Stomach (tissue), 4 donors: ENCODE measurements at regions not wholly inside any gene's neighbourhood (a gene's known extent, or its start where the extent isn't known, plus 50 kb on each side); places are given as distances from the start of the nearest gene placed in this dataset.

Experiments used
- CTCF ChIP-seq, 7 experiments: fragments of 450-650 bp in 4 of 7; fragments of 200-600 bp in 3 of 7; sonication (generic) in 3 of 7; IDR thresholded peaks; one replicate each; pipeline ENCODE4 v1.5.1; 2016 to 2019; ENCODE audit warnings: antibody characterized with exemption in 7 of 7, control low read depth in 2 of 7, mild to moderate bottlenecking in 1 of 7
- EP300 ChIP-seq: sonication (generic); formaldehyde crosslinking; IDR thresholded peaks from one replicate; pipeline ENCODE4 v1.6.1; 2017; ENCODE audit warnings: antibody characterized with exemption
- POLR2A ChIP-seq, 4 donors: fragments of 450-650 bp; IDR thresholded peaks; one replicate each; pipeline ENCODE4 v1.6.1; 2016; ENCODE audit warnings: antibody characterized with exemption in 4 of 4, control low read depth in 2 of 4, mild to moderate bottlenecking in 1 of 4, moderate library complexity in 1 of 4

- no peak for TF ChIP-seq CTCF (IDR thresholded peaks at IDR 0.05)
- TF ChIP-seq POLR2A (IDR thresholded peaks at IDR 0.05), result no peak
- TF ChIP-seq EP300, result no peak
These were observed 446.3 kb downstream of the ENC1 start for GRCh38 chr5:74194196-74194595.
